Uterus (tissue), 2 donors: ENCODE measurements at regions not wholly inside any gene's neighbourhood (a gene's known extent, or its start where the extent isn't known, plus 50 kb on each side); places are given as distances from the start of the nearest gene placed in this dataset.

Source experiments
- CTCF ChIP-seq, 4 experiments: fragments of 200-600 bp in 2 of 4; fragments of 450-650 bp in 2 of 4; sonication (generic) in 2 of 4; IDR thresholded peaks; one replicate each; pipeline ENCODE4 v1.5.1; 2016 to 2019; ENCODE audit warnings: antibody characterized with exemption in 4 of 4, mild to moderate bottlenecking in 2 of 4, moderate library complexity in 1 of 4
- POLR2A ChIP-seq, 2 donors: fragments of 450-650 bp; IDR thresholded peaks; one replicate each; pipeline ENCODE4 v1.6.1; 2016; ENCODE audit warnings: antibody characterized with exemption in 2 of 2, mild to moderate bottlenecking in 1 of 2, moderate library complexity in 1 of 2

GRCh38 chr2:100749771-100750542, 70.0 kb upstream of the NPAS2 start:
- no peak for TF ChIP-seq CTCF (IDR thresholded peaks at IDR 0.05)
- TF ChIP-seq POLR2A (IDR thresholded peaks at IDR 0.05) = no peak
